H9 (cell line): ENCODE measurements at regions not wholly inside any gene's neighbourhood (a gene's known extent, or its start where the extent isn't known, plus 50 kb on each side); places are given as distances from the start of the nearest gene placed in this dataset.

Source experiments
- DNase-seq: peaks from one replicate; pipeline ENCODE4 v3.0.0-alpha.2; 2017
- H2AFZ ChIP-seq: one replicate; pipeline ENCODE4 v1.6.1; 2013; ENCODE audit warnings: mild to moderate bottlenecking, low read length, control low read depth, moderate library complexity
- H2AK5ac ChIP-seq: 2 replicates; pipeline ENCODE4 v1.6.1; 2013; ENCODE audit warnings: low read length, control low read depth, mixed read lengths; ENCODE audit not compliant: insufficient read length
- H2BK120ac ChIP-seq: one replicate; pipeline ENCODE4 v1.6.1; 2013; ENCODE audit warnings: low read depth, mild to moderate bottlenecking, low read length, control low read depth, inconsistent platforms; ENCODE audit not compliant: poor library complexity, severe bottlenecking
- H2BK12ac ChIP-seq: 2 replicates; pipeline ENCODE4 v1.6.1; 2013; ENCODE audit warnings: low read length, control low read depth, mixed read lengths, low read depth; ENCODE audit not compliant: insufficient read length
- H2BK15ac ChIP-seq: 2 replicates; pipeline ENCODE4 v1.6.1; 2013; ENCODE audit warnings: low read depth, low read length, control low read depth
- H2BK20ac ChIP-seq: one replicate; pipeline ENCODE4 v1.6.1; 2013; ENCODE audit warnings: low read depth, mild to moderate bottlenecking, low read length, control low read depth, inconsistent platforms; ENCODE audit not compliant: poor library complexity, severe bottlenecking
- H2BK5ac ChIP-seq: 2 replicates; pipeline ENCODE4 v1.6.1; 2013; ENCODE audit warnings: low read length, control low read depth, mixed read lengths; ENCODE audit not compliant: insufficient read length
- H3K14ac ChIP-seq: 2 replicates; pipeline ENCODE4 v1.6.1; 2013; ENCODE audit warnings: low read length, control low read depth; ENCODE audit not compliant: insufficient read depth
- H3K18ac ChIP-seq: 2 replicates; pipeline ENCODE4 v1.6.1; 2013; ENCODE audit warnings: low read depth, mild to moderate bottlenecking, mixed read lengths, low read length, control low read depth; ENCODE audit not compliant: insufficient read length
- H3K23ac ChIP-seq: 2 replicates; pipeline ENCODE4 v1.6.1; 2013; ENCODE audit warnings: low read length, control low read depth, mixed read lengths, low read depth; ENCODE audit not compliant: insufficient read length
- H3K23me2 ChIP-seq: 2 replicates; pipeline ENCODE4 v1.6.1; 2013; ENCODE audit warnings: low read depth, mild to moderate bottlenecking, mixed read lengths, low read length, control low read depth; ENCODE audit not compliant: insufficient read length, poor library complexity, severe bottlenecking
- H3K27ac ChIP-seq: 2 replicates; pipeline ENCODE4 v1.5.1; 2013; ENCODE audit warnings: low read length, control low read depth, mixed read lengths, low read depth; ENCODE audit not compliant: insufficient read length
- H3K27me3 ChIP-seq: 2 replicates; pipeline ENCODE4 v1.6.1; 2013; ENCODE audit warnings: low read length, control low read depth, inconsistent platforms; ENCODE audit not compliant: insufficient read depth
- H3K4ac ChIP-seq: 2 replicates; pipeline ENCODE4 v1.6.1; 2013; ENCODE audit warnings: low read depth, mild to moderate bottlenecking, control low read depth, inconsistent platforms, low read length, moderate library complexity
- H3K4me1 ChIP-seq: 2 replicates; pipeline ENCODE4 v1.6.1; 2013; ENCODE audit warnings: low read length, control low read depth, inconsistent platforms; ENCODE audit not compliant: insufficient read depth
- H3K4me2 ChIP-seq: 2 replicates; pipeline ENCODE4 v1.6.1; 2013; ENCODE audit warnings: low read length, control low read depth, mixed read lengths; ENCODE audit not compliant: insufficient read length, insufficient read depth
- H3K56ac ChIP-seq: 2 replicates; pipeline ENCODE4 v1.6.1; 2013; ENCODE audit warnings: low read depth, mild to moderate bottlenecking, mixed read lengths, low read length, control low read depth; ENCODE audit not compliant: insufficient read length
- H3K79me1 ChIP-seq: 2 replicates; pipeline ENCODE4 v1.6.1; 2013; ENCODE audit warnings: low read depth, mild to moderate bottlenecking, moderate library complexity, low read length, control low read depth, inconsistent platforms; ENCODE audit not compliant: insufficient read depth, poor library complexity, severe bottlenecking
- H3K79me2 ChIP-seq: 2 replicates; pipeline ENCODE4 v1.6.1; 2013; ENCODE audit warnings: low read length, control low read depth, inconsistent platforms; ENCODE audit not compliant: insufficient read depth
- H3K9ac ChIP-seq: 2 replicates; pipeline ENCODE4 v1.6.1; 2013; ENCODE audit warnings: low read length, control low read depth, mixed read lengths; ENCODE audit not compliant: insufficient read length; ENCODE audit errors: extremely low read depth
- H3K9me3 ChIP-seq: one replicate; pipeline ENCODE4 v1.6.1; 2013; ENCODE audit warnings: low read depth, low read length, inconsistent platforms; ENCODE audit not compliant: control insufficient read depth
- H3T11ph ChIP-seq: one replicate; pipeline ENCODE4 v1.6.1; 2013; ENCODE audit warnings: mild to moderate bottlenecking, low read length, control low read depth, inconsistent platforms
- H4K20me1 ChIP-seq: one replicate; pipeline ENCODE4 v1.6.1; 2013; ENCODE audit not compliant: control insufficient read depth, insufficient read length, insufficient read depth
- H4K5ac ChIP-seq: 2 replicates; pipeline ENCODE4 v1.6.1; 2013; ENCODE audit warnings: low read depth, mild to moderate bottlenecking, mixed read lengths, low read length, control low read depth; ENCODE audit not compliant: insufficient read length
- H4K8ac ChIP-seq: replicated peaks from 2 replicates; pipeline ENCODE4 v1.6.1; 2013; ENCODE audit warnings: low read length, control low read depth, mixed read lengths, low read depth; ENCODE audit not compliant: insufficient read length
- H4K91ac ChIP-seq: 2 replicates; pipeline ENCODE4 v1.6.1; 2013; ENCODE audit warnings: low read depth, mild to moderate bottlenecking, moderate library complexity, mixed read lengths, low read length, control low read depth; ENCODE audit not compliant: insufficient read length
- H3K27ac Mint-ChIP-seq, 3 experiments: 2 replicates in 2 of 3; 3 replicates in 1 of 3; pipeline ENCODE4 v1.8.0; 2020 to 2021; ENCODE audit warnings: mixed read lengths in 3 of 3, mild to moderate bottlenecking in 1 of 3, moderate library complexity in 1 of 3
- H3K27me3 Mint-ChIP-seq: 2 replicates; pipeline ENCODE4 v1.8.0; 2021; ENCODE audit warnings: low read depth, mild to moderate bottlenecking, moderate library complexity, mixed read lengths
- H3K36me3 Mint-ChIP-seq, 3 experiments: 2 replicates in 2 of 3; 3 replicates in 1 of 3; pipeline ENCODE4 v1.8.0; 2020 to 2021; ENCODE audit warnings: low read depth in 3 of 3, mixed read lengths in 3 of 3; ENCODE audit not compliant: insufficient read depth in 1 of 3
- H3K4me1 Mint-ChIP-seq, 2 experiments: 2 replicates each; pipeline ENCODE4 v1.8.0; 2020; ENCODE audit warnings: mixed read lengths in 2 of 2
- H3K4me3 Mint-ChIP-seq, 2 experiments: 2 replicates in 1 of 2; 3 replicates in 1 of 2; pipeline ENCODE4 v1.8.0; 2020 to 2021; ENCODE audit warnings: mild to moderate bottlenecking in 2 of 2, mixed read lengths in 2 of 2, moderate library complexity in 1 of 2
- H3K9me3 Mint-ChIP-seq, 2 experiments: 2 replicates in 1 of 2; 3 replicates in 1 of 2; pipeline ENCODE4 v1.8.0; 2020; ENCODE audit warnings: mild to moderate bottlenecking in 2 of 2, mixed read lengths in 2 of 2, moderate library complexity in 1 of 2
- CTCF ChIP-seq: fragments of 200-600 bp; sonication (generic); conservative IDR thresholded peaks from 3 replicates; pipeline ENCODE4 v1.8.0; 2021; ENCODE audit warnings: antibody characterized with exemption, mild to moderate bottlenecking
- WGBS: extraction: QIAGEN DNeasy Blood & Tissue Kit; methylation state at CpG from one replicate; pipeline ENCODE4 v1.1.7; 2013; ENCODE audit warnings: missing lambda C conversion rate, low lambda C conversion rate, mixed read lengths; ENCODE audit not compliant: insufficient read length; ENCODE audit errors: extremely low coverage; 5-methylcytosine and 5-hydroxymethylcytosine counted together

GRCh38 chr4:181578911-181579310, 664.3 kb upstream of the TENM3 start:
- no peak overlapping the region for H3K23ac ChIP-seq

More at GRCh38 chr4:181578911-181579310, 664.3 kb upstream of the TENM3 start:
- no peaks in the 10 kb centered on the region for H3K36me3 Mint-ChIP-seq
- no peak overlapping the region for H4K5ac ChIP-seq
- H2AFZ ChIP-seq, result no peak overlapping the region
- no peaks in the 10 kb centered on the region for H3K4me1 ChIP-seq
- H3K9me3 Mint-ChIP-seq, result no peaks in the 10 kb centered on the region
- no peak overlapping the region for H2BK20ac ChIP-seq
- H2AK5ac ChIP-seq, result no peak overlapping the region
- no peak overlapping the region for H3K4me3 Mint-ChIP-seq
- H3K23me2 ChIP-seq, result no peaks in the 10 kb centered on the region
- H3K56ac ChIP-seq, result no peak overlapping the region
- no peak overlapping the region for H4K91ac ChIP-seq
- H3K4me2 ChIP-seq, result no peak overlapping the region
- no peak overlapping the region for H4K8ac ChIP-seq
- no peaks in the 10 kb centered on the region for H3K79me1 ChIP-seq
- TF ChIP-seq CTCF, result no peak
- H3K4ac ChIP-seq, result no peak overlapping the region
- H2BK5ac ChIP-seq, result no peak overlapping the region
- no peak overlapping the region for H2BK15ac ChIP-seq
- no peaks in the 10 kb centered on the region for H3K27me3 ChIP-seq
- no peak overlapping the region for H3K9ac ChIP-seq
- 0 out of 7 replicates have a peak overlapping the region, but pooled peaks of 1 of the 3 experiments have one; percentile 62 for H3K27ac Mint-ChIP-seq
- no peak overlapping the region for H3K27ac ChIP-seq
- H3K18ac ChIP-seq, result no peak overlapping the region
- WGBS, result no CpG with 5 or more reads among the region's 5 CpGs
- H3K79me2 ChIP-seq, result no peaks in the 10 kb centered on the region
- DNase-seq, result no peak
- H2BK120ac ChIP-seq, result no peak overlapping the region
- H2BK12ac ChIP-seq, result no peak overlapping the region
- H4K20me1 ChIP-seq, result no peaks in the 10 kb centered on the region
- H3T11ph ChIP-seq, result no peak overlapping the region
- H3K9me3 ChIP-seq, result no peaks in the 10 kb centered on the region
- peaks cover 3 to 5% of the 10 kb centered on the region in 2 experiments; a peak in 1 of 4 replicates for H3K4me1 Mint-ChIP-seq
- H3K14ac ChIP-seq, result no peak overlapping the region
- no peaks in the 10 kb centered on the region for H3K27me3 Mint-ChIP-seq
